Neural progenitor cell (in vitro differentiated cells): ENCODE measurements at regions not wholly inside any gene's neighbourhood (a gene's known extent, or its start where the extent isn't known, plus 50 kb on each side); places are given as distances from the start of the nearest gene placed in this dataset.

ENCODE experiments used
- EZH2 ChIP-seq: fragments of 200-600 bp; sonication (generic); IDR thresholded peaks from 2 replicates; pipeline ENCODE4 v1.6.1; 2017; ENCODE audit warnings: antibody characterized with exemption, mild to moderate bottlenecking, moderate library complexity
- EZH2phosphoT487 ChIP-seq: fragments of 200-600 bp; sonication (generic); IDR thresholded peaks from 2 replicates; pipeline ENCODE4 v1.6.1; 2017; ENCODE audit warnings: antibody characterized with exemption
- TF ChIP-seq, protein P1 (sequence below): fragments of 200-600 bp; sonication (generic); IDR thresholded peaks from 2 replicates; pipeline ENCODE4 v1.5.1; 2017; ENCODE audit warnings: antibody characterized with exemption, mild to moderate bottlenecking

DNA sequence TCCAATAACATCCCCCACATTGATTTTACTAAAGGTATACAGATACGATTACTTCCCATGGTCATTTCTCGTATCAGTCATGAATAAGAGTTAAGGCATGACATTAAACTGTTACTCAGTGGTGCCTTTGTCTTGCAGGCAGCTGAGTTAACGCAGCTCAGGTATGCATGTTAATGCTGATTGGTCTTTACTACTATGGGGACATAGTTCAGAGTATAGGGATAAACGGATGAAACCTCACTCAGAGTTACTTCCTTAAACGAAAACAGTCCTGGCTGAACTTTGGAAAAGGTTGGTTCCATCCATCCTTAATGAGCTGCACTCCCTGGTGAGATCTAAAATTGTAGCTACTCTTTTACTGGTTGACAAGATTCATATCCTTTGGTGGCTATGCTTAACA lies 87.0 kb downstream of the ACTL7B start:
- TF ChIP-seq, protein P1, sequence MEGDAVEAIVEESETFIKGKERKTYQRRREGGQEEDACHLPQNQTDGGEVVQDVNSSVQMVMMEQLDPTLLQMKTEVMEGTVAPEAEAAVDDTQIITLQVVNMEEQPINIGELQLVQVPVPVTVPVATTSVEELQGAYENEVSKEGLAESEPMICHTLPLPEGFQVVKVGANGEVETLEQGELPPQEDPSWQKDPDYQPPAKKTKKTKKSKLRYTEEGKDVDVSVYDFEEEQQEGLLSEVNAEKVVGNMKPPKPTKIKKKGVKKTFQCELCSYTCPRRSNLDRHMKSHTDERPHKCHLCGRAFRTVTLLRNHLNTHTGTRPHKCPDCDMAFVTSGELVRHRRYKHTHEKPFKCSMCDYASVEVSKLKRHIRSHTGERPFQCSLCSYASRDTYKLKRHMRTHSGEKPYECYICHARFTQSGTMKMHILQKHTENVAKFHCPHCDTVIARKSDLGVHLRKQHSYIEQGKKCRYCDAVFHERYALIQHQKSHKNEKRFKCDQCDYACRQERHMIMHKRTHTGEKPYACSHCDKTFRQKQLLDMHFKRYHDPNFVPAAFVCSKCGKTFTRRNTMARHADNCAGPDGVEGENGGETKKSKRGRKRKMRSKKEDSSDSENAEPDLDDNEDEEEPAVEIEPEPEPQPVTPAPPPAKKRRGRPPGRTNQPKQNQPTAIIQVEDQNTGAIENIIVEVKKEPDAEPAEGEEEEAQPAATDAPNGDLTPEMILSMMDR = no peak
- TF ChIP-seq EZH2 (no peak), EZH2phosphoT487 (no peak)
